Esophagus (tissue), 2 donors: ENCODE measurements at regions not wholly inside any gene's neighbourhood (a gene's known extent, or its start where the extent isn't known, plus 50 kb on each side); places are given as distances from the start of the nearest gene placed in this dataset.

Experiments
- H3K27ac ChIP-seq, 2 donors: one replicate each; pipeline ENCODE4 v1.5.1; 2013; ENCODE audit warnings: low read depth in 2 of 2, mild to moderate bottlenecking in 2 of 2, inconsistent platforms in 1 of 2, low read length in 1 of 2, moderate library complexity in 1 of 2
- H3K27me3 ChIP-seq, 2 donors: one replicate each; pipeline ENCODE4 v1.6.1; 2013; ENCODE audit warnings: low read length in 2 of 2, control low read depth in 1 of 2, mild to moderate bottlenecking in 1 of 2; ENCODE audit not compliant: insufficient read depth in 2 of 2, control insufficient read depth in 1 of 2
- H3K36me3 ChIP-seq, 2 donors: one replicate each; pipeline ENCODE4 v1.6.1; 2013; ENCODE audit warnings: low read length in 1 of 2; ENCODE audit not compliant: control insufficient read depth in 2 of 2, insufficient read depth in 2 of 2
- H3K4me1 ChIP-seq, 2 donors: one replicate each; pipeline ENCODE4 v1.6.1; 2013; ENCODE audit warnings: low read length in 1 of 2; ENCODE audit not compliant: control insufficient read depth in 2 of 2, insufficient read depth in 2 of 2
- H3K4me3 ChIP-seq, 2 donors: one replicate each; pipeline ENCODE4 v1.5.1; 2013; ENCODE audit warnings: low read length in 2 of 2, mild to moderate bottlenecking in 2 of 2, low read depth in 1 of 2, moderate library complexity in 1 of 2
- H3K9me3 ChIP-seq, 2 donors: one replicate each; pipeline ENCODE4 v1.6.1; 2013; ENCODE audit warnings: mild to moderate bottlenecking in 2 of 2, low read depth in 1 of 2, low read length in 1 of 2, moderate library complexity in 1 of 2; ENCODE audit not compliant: control insufficient read depth in 2 of 2, insufficient read depth in 1 of 2
- WGBS, 2 donors: extraction: QIAGEN DNeasy Blood & Tissue Kit; methylation state at CpG; one replicate each; pipeline ENCODE4 v1.1.7; 2013; 5-methylcytosine and 5-hydroxymethylcytosine counted together
- donor health status: healthy with polysubstance abuse.
- donor health status: Bipolar disorder and iron deficiency.

DNA sequence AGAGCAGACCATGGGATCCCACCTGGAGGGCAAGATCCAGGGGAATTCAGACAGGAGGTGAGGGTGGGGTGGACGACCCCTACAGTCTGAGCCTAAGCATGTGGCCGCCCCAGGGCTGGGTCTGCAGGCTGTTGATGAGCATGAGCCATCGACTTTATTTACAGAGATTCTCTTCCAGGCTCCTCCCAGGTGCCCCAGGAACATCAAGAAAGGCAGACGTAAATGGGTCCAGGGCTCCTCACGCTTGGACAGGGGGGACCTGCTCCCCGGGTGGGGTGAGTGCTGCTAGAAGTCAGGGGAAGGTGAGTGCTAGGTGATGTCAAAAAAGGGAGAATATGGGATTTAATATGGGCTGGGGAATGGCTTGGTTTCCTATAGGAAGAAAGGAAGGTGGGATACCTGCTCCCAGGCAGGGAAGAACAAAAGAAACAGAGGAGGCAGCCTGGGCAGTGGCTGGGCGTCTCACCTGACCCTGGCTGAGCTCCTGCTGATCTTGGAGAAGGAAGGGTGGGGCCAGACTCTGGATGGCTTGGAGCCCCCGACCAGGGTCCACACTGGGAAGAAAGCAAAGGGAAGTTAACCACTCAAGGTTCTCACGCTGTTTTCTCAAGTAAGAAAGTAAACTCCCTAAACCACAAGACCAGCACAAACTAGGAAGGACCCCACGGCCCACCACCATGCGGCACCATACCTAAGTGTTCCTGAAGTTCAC lies 162.1 kb upstream of the SHH start:
- no peaks in the 10 kb centered on the region for H3K27me3 ChIP-seq
- no peak overlapping the region for H3K27ac ChIP-seq
- no peak overlapping the region for H3K4me3 ChIP-seq
- no peaks in the 10 kb centered on the region for H3K9me3 ChIP-seq
- no peaks in the 10 kb centered on the region for H3K36me3 ChIP-seq
- no peaks in the 10 kb centered on the region for H3K4me1 ChIP-seq
- 50 to 72% methylated on average over 11 of the region's 11 CpGs for WGBS, 2 donors

DNA sequence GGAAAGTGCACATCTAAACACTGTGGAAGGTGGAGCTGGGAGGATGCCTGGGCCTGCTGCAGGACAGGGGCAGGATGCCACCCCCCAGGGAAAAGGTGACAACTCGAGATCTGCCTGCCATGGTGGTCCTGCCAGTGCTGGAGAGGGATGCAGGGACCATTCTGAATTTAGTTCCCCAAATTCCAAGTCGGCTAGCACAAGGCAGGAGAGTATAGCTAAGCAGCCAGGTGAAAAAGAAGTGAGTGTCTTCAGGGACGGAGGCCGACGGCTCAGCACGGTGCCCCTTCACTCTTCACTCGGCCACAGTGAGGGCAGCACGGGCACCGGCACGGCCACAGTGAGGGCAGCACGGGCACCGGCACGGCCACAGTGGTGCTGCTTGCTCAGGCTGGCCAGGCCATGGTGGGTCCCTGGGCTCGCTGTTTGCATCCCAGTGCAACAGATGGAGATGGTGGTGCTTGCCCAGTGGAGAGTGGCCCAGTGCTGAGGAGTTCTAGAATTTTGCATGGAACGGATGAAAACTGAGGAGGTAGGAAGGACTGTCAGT lies 161.3 kb upstream of the SHH start:
- no peaks in the 10 kb centered on the region for H3K4me1 ChIP-seq
- H3K36me3 ChIP-seq: no peaks in the 10 kb centered on the region
- no peaks in the 10 kb centered on the region for H3K27me3 ChIP-seq
- WGBS, 2 donors: 84 to 85% methylated on average over 15 of the region's 15 CpGs
- no peaks in the 10 kb centered on the region for H3K9me3 ChIP-seq
- H3K27ac ChIP-seq: no peak overlapping the region
- no peak overlapping the region for H3K4me3 ChIP-seq

DNA sequence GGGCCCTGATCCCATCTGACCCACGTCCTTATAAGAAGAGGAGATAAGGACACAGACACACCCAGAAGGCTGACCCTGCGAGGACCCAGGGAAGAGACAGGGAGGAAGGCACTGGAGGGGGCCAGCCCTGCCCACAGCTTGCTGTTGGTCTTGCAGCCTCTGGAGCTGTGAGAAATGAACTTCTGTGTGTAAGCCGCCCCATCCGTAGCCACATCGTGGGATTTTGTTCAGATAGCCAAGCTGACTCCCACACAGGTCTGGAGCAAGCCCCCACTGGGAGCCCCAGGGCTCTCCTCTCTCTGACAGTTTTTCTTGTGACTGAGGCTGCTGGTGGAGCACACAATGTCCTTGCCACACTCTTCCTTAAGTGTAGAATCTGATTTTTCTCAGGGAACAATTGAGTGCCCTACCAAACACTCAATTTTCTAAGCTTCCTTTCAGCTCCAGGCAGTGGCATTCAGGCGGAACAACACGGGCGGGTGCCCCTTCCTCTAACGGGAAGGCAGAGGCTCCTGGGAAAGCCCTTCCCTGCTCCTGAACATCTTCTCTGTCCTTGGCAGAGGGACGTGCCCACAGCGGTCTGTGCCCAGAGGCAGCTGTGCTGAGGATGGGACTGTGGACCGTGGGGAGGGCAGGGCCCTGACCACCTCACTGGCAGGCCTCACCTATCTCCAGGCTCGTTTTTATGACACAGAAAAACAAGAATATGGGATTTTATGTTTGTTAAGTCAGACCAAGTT lies 160.6 kb upstream of the SHH start:
- H3K9me3 ChIP-seq: no peaks in the 10 kb centered on the region
- H3K27me3 ChIP-seq: no peaks in the 10 kb centered on the region
- H3K36me3 ChIP-seq: no peaks in the 10 kb centered on the region
- 51 to 53% methylated on average over 13 of the region's 13 CpGs for WGBS, 2 donors
- H3K4me3 ChIP-seq: no peak overlapping the region
- H3K27ac ChIP-seq: no peak overlapping the region
- no peaks in the 10 kb centered on the region for H3K4me1 ChIP-seq

DNA sequence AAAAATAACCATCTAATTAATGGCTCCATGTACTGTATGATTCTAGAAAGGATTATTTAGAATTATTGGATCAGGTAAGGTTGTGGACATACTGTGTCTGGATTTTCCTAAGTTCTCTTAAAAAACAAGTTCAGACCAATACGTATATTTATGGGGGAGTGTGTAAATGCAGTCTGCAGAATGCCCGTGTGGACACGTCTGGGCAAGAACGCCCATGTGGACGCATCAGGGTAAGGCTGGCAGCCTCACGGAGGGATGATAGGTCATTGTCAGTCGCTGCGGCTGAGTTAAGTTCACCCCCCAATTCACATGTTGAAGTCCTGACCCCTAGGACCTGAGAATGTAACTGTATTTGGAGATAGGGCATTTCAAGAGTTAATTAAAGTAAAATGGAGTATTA lies 160.0 kb upstream of the SHH start:
- H3K27me3 ChIP-seq: no peaks in the 10 kb centered on the region
- H3K9me3 ChIP-seq: no peaks in the 10 kb centered on the region
- no peaks in the 10 kb centered on the region for H3K4me1 ChIP-seq
- WGBS, 2 donors: 47 to 58% methylated on average over 8 of the region's 8 CpGs
- H3K36me3 ChIP-seq: no peaks in the 10 kb centered on the region
- H3K4me3 ChIP-seq: no peak overlapping the region
- H3K27ac ChIP-seq: no peak overlapping the region

DNA sequence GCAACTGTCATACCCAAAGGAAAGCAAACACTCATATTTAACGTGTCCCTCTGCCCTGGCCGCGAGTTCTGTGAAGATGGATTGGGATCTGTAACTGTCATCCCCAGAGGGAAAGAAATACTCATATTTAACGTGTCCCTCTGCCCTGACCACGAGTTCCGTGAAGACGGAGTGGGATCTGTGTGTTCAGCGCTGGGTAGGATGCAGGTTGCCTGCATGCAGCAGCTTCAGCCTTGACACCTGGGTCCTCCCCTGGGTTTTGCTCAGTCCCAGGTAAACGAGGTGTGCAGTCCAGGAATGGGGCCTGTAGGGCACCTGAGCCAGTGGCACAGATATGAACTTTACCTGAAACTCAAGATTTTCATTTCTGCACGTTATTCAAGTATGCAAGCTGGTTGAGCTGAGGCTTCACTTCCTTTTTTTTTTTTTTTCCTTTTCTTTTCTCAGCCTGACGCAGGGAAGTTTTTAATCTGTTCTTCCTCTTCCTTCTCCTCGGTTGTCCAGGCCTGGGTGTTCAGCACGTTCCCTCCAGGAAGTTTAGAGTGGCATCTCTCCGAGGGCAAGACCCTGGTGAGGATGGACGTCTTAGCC lies 159.0 kb upstream of the SHH start:
- WGBS, 2 donors: 71 to 75% methylated on average over 15 of the region's 15 CpGs
- Histone ChIP-seq H3K4me3 (no peak overlapping the region), H3K9me3 (no peaks in the 10 kb centered on the region), H3K4me1 (no peaks in the 10 kb centered on the region), H3K36me3 (no peaks in the 10 kb centered on the region), H3K27ac (no peak overlapping the region), H3K27me3 (no peaks in the 10 kb centered on the region)

DNA sequence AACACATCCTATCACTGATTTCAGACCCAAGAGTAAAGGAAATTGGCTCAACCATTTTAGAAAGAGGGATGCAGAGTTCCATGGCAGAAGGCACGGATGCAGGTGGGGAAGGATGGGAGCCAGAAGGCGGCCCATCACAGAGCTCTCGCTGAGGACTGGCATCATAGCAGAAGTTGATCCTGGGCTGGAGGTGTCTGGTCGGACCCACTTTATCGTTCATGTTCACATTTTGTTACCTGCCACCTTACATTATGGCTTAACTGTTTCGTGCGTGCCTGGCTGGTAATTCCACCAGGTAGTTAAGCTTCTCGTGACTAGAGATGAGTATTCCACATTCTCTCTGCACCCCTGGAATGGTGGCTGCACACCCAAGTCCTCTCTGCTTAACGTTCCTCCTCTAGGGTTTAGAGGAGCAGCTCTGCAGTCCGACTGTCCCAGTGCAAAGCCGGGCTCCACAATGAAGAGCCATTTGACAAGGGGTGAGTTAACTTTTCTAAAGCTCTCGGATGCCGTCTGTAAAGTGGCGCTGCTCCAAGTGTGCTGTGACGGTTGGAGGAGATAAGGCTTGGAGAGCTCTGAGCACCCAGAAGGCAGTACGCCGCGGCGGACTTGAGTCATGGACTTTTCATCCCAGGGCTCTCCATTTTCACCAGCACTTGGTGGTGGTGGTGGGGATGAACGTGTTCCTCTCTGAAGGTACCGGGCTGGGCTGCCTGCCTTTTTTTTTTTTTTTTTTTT lies 157.1 kb upstream of the SHH start:
- Histone ChIP-seq H3K9me3 (no peaks in the 10 kb centered on the region), H3K27me3 (no peaks in the 10 kb centered on the region), H3K36me3 (no peaks in the 10 kb centered on the region), H3K27ac (no peak overlapping the region), H3K4me1 (no peaks in the 10 kb centered on the region), H3K4me3 (no peak overlapping the region)
- 86 to 94% methylated on average over 21 of the region's 21 CpGs for WGBS, 2 donors

DNA sequence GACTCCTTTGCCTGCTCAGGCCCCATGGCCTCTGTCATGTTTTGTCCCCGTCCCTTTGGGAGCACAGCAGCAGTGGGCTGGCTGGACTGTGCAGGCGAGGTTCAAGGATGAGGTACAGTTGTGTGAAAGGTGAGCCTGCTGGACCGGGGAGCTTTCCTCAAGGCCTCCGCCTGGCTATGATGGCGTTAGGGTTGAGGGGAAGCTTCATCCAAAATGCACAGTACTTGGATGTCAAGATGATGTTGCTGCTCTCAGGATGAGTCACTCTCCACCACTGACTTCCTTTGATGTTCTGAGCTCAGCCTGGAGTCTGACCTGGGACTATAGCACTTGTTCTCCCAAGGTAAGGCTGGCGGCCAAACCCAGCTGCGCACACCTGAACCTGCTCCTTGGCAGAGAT lies 152.7 kb upstream of the SHH start:
- H3K27me3 ChIP-seq: peaks cover 0 to 3% of the 10 kb centered on the region in 2 donors
- WGBS, 2 donors: 50 to 67% methylated on average over 7 of the region's 7 CpGs
- peaks cover 0 to 9% of the 10 kb centered on the region in 2 donors for H3K4me1 ChIP-seq
- H3K36me3 ChIP-seq: no peaks in the 10 kb centered on the region
- no peaks in the 10 kb centered on the region for H3K9me3 ChIP-seq
- no peak overlapping the region for H3K4me3 ChIP-seq
- no peak overlapping the region for H3K27ac ChIP-seq

DNA sequence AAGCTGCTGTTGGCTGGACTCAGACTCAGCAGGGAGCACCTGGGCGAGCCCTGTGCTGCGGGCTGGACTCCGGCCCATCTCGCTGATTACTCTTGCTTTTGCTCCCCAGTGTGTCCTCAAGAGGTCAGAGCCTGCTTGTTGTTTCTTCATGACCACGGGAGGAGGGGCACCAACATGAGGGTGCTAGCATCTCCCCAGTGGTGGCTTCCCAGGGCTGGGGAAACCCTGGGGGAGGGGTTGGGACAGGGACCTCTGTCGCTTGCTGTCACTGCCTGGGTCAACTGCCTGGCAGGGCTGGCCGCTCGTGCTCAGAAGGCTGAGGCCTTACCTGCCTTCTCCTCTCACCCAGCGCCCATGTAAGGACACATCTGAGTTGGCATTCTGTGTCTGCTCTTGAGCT lies 152.3 kb upstream of the SHH start:
- H3K4me3 ChIP-seq: no peak overlapping the region
- no peak overlapping the region for H3K27ac ChIP-seq
- WGBS, 2 donors: 84% methylated on average over 9 of the region's 9 CpGs
- peaks cover 0 to 3% of the 10 kb centered on the region in 2 donors for H3K27me3 ChIP-seq
- no peaks in the 10 kb centered on the region for H3K36me3 ChIP-seq
- H3K9me3 ChIP-seq: no peaks in the 10 kb centered on the region
- peaks cover 0 to 9% of the 10 kb centered on the region in 2 donors for H3K4me1 ChIP-seq

DNA sequence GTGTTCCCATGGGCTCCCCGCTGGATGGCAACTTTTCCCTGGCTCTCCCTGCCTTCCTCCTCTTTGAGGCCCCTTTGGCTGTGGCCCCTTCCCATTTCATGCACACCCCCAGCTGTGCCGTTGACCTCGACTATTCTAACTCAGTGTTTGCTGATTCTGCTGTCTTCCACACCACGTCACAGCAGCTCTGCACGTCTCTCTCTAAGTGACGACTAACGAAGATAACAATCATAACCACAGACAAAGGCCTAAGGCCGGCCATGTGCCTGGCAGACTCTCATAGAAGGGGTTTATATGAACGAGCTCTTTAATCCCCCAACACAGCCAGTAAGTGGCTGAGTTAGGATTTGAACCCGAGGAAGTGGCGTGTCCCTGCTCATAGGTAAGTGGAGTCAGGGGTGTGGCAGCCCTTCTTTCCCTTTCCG lies 151.5 kb upstream of the SHH start:
- Histone ChIP-seq H3K9me3 (no peaks in the 10 kb centered on the region), H3K27ac (no peak overlapping the region), H3K36me3 (no peaks in the 10 kb centered on the region), H3K4me3 (no peak overlapping the region), H3K27me3 (peaks cover 0 to 3% of the 10 kb centered on the region in 2 donors), H3K4me1 (peaks cover 0 to 9% of the 10 kb centered on the region in 2 donors)
- 77 to 84% methylated on average over 12 of the region's 12 CpGs for WGBS, 2 donors
